VCaP (cell line): ENCODE measurements at regions not wholly inside any gene's neighbourhood (a gene's known extent, or its start where the extent isn't known, plus 50 kb on each side); places are given as distances from the start of the nearest gene placed in this dataset.

Experiments used
- H3K27ac ChIP-seq: fragments of 450-650 bp; 2 replicates; pipeline ENCODE4 v1.5.1; 2017
- CTCF ChIP-seq: fragments of 450-650 bp; conservative IDR thresholded peaks from 2 replicates; pipeline ENCODE4 v1.5.1; 2017; ENCODE audit warnings: mild to moderate bottlenecking, moderate library complexity

GRCh38 chr6:21680611-21681010 is 87.1 kb downstream of the SOX4 start:
- no peak overlapping the region for H3K27ac ChIP-seq

GRCh38 chr6:21690489-21690888 is 96.9 kb downstream of the SOX4 start:
- no peak for TF ChIP-seq CTCF
- H3K27ac ChIP-seq = no peak overlapping the region

More at GRCh38 chr6:21680611-21681010, 87.1 kb downstream of the SOX4 start:
- TF ChIP-seq CTCF = no peak

GRCh38 chr6:21691685-21692346 is 98.3 kb downstream of the SOX4 start:
- no peak for TF ChIP-seq CTCF
- H3K27ac ChIP-seq = no peak overlapping the region

- no peak for TF ChIP-seq CTCF
- H3K27ac ChIP-seq = no peak overlapping the region
Observed at GRCh38 chr6:21692721-21693120, 99.2 kb downstream of the SOX4 start.

GRCh38 chr6:21694168-21694567 is 100.6 kb downstream of the SOX4 start:
- H3K27ac ChIP-seq = no peak overlapping the region

GRCh38 chr6:21707524-21708319 is 114.2 kb downstream of the SOX4 start:
- no peak for TF ChIP-seq CTCF
- H3K27ac ChIP-seq = no peak overlapping the region

More at GRCh38 chr6:21694168-21694567, 100.6 kb downstream of the SOX4 start:
- TF ChIP-seq CTCF = no peak

GRCh38 chr6:21708320-21708580 is 114.7 kb downstream of the SOX4 start:
- TF ChIP-seq CTCF = no peak
- no peak overlapping the region for H3K27ac ChIP-seq
